Kidney (tissue), 13 donors: ENCODE measurements at regions not wholly inside any gene's neighbourhood (a gene's known extent, or its start where the extent isn't known, plus 50 kb on each side); places are given as distances from the start of the nearest gene placed in this dataset.

Experiments used
- DNase-seq, 5 donors: peaks; one replicate each; pipeline ENCODE4 v3.0.0-alpha.2; 2013 to 2020
- FAIRE-seq: peaks from 2 replicates; lab custom pipeline; 2012; peaks lifted over from hg19 to GRCh38; lab: Jason Lieb, UNC
- H3K27ac ChIP-seq, 2 donors: one replicate each; pipeline ENCODE4 v1.7.0; 2013; ENCODE audit warnings: low read depth in 2 of 2, low read length in 2 of 2, inconsistent platforms in 1 of 2
- H3K27me3 ChIP-seq: one replicate; pipeline ENCODE4 v1.7.1; 2013; ENCODE audit warnings: low read length, inconsistent platforms; ENCODE audit not compliant: control insufficient read depth, insufficient read depth
- H3K36me3 ChIP-seq, 3 donors: one replicate each; pipeline versions ENCODE4 v1.7.0 to v1.7.1; 2013; ENCODE audit warnings: low read length in 3 of 3, control low read depth in 1 of 3, inconsistent platforms in 1 of 3; ENCODE audit not compliant: insufficient read depth in 3 of 3, control insufficient read depth in 2 of 3
- H3K4me1 ChIP-seq, 3 donors: one replicate each; pipeline versions ENCODE4 v1.7.0 to v1.7.1; 2013; ENCODE audit warnings: low read length in 3 of 3, inconsistent platforms in 1 of 3, low read depth in 1 of 3; ENCODE audit not compliant: control insufficient read depth in 2 of 3, insufficient read depth in 2 of 3
- H3K4me3 ChIP-seq, 3 donors: one replicate each; pipeline versions ENCODE4 v1.7.0 to v1.8.1; 2013; ENCODE audit warnings: low read length in 3 of 3, control low read depth in 1 of 3, inconsistent platforms in 1 of 3
- H3K9ac ChIP-seq, 3 donors: one replicate each; pipeline versions ENCODE4 v1.7.0 to v1.7.1; 2013; ENCODE audit warnings: low read length in 3 of 3, control low read depth in 1 of 3, inconsistent platforms in 1 of 3
- H3K9me3 ChIP-seq, 3 donors: one replicate each; pipeline versions ENCODE4 v1.7.0 to v1.7.1; 2013; ENCODE audit warnings: low read length in 3 of 3, control low read depth in 1 of 3, inconsistent platforms in 1 of 3; ENCODE audit not compliant: control insufficient read depth in 2 of 3, insufficient read depth in 1 of 3
- intact Hi-C: fragments of 100-400 bp; cut with DNase I; formaldehyde crosslinking; loops from one replicate; pipeline ENCODE4 v1.11.1; 2022
- TF ChIP-seq, protein P1 (sequence below): IDR thresholded peaks from 3 replicates; pipeline ENCODE4 v1.5.1; 2012; ENCODE audit warnings: mild to moderate bottlenecking, moderate library complexity, borderline replicate concordance; ENCODE audit not compliant: insufficient read depth; ENCODE audit errors: extremely low read depth
- donor health status: control.
- donor health status: control.
- donor health status: control.
- donor health status: control.
- donor health status: control.
- donor health status: DM: yes; HTN: yes; CAD: no.
- donor health status: Normal renal cell carcinoma (clear cell type).

GRCh38 chr2:120976501-120977307 is 241.0 kb downstream of the GLI2 start:
- FAIRE-seq = no peak
- H3K4me1 ChIP-seq = no peaks in the 10 kb centered on the region
- intact Hi-C loops = no loop called here
- H3K27ac ChIP-seq = no peak overlapping the region
- no peaks in the 10 kb centered on the region for H3K9me3 ChIP-seq
- H3K36me3 ChIP-seq = peaks cover 0 to 2% (median 0%) of the 10 kb centered on the region in 3 donors
- DNase-seq = peak in 1 of 5 donors; percentile 51
- H3K4me3 ChIP-seq = no peak overlapping the region
- H3K27me3 ChIP-seq = no peaks in the 10 kb centered on the region
- no peak overlapping the region for H3K9ac ChIP-seq
- TF ChIP-seq, protein P1, sequence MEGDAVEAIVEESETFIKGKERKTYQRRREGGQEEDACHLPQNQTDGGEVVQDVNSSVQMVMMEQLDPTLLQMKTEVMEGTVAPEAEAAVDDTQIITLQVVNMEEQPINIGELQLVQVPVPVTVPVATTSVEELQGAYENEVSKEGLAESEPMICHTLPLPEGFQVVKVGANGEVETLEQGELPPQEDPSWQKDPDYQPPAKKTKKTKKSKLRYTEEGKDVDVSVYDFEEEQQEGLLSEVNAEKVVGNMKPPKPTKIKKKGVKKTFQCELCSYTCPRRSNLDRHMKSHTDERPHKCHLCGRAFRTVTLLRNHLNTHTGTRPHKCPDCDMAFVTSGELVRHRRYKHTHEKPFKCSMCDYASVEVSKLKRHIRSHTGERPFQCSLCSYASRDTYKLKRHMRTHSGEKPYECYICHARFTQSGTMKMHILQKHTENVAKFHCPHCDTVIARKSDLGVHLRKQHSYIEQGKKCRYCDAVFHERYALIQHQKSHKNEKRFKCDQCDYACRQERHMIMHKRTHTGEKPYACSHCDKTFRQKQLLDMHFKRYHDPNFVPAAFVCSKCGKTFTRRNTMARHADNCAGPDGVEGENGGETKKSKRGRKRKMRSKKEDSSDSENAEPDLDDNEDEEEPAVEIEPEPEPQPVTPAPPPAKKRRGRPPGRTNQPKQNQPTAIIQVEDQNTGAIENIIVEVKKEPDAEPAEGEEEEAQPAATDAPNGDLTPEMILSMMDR = no peak

DNA sequence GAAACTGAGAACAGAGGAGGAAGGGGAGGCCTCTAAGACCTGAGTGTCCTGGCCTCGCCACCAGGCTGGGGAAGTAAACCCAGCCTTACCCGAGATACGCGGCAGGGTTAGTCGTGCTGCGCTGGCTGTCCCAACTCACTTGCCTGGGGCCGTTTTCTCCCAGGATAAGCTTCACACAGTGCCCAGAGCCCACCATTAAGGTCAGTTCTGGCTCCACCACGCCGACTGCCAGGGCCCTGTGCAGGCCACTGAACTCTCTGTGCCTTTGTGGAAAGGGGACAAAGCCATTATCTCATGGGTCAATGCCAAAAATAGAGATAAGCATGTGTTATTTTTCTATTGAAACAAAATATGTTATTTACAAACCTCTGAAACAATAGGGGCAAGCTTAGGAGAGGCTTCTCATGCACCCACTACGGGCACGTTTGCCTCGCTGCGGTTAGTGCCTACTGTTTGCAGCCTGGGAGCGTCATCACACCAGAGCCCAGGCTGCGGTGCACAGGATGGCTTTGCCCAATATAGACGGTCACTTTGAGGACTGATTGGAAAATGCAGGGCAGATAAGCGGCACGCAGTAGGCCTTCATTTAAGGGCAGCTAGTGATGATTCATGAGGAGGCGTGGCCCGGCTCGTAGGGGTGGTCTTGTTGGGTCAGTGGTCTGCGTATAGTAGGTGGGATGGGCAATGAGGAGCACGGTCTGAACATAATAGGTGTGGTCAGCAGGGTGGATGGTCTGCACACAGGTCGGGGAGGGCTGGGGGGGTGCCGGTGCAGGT is 242.1 kb downstream of the GLI2 start:
- Histone ChIP-seq H3K9me3 (no peaks in the 10 kb centered on the region), H3K27ac (no peak overlapping the region), H3K4me3 (no peak overlapping the region), H3K27me3 (no peaks in the 10 kb centered on the region), H3K9ac (no peak overlapping the region), H3K4me1 (no peaks in the 10 kb centered on the region), H3K36me3 (peaks cover 0 to 2% (median 0%) of the 10 kb centered on the region in 3 donors)
- FAIRE-seq = no peak
- intact Hi-C loops = no loop called here
- TF ChIP-seq, protein P1 = no peak
- peak in 1 of 5 donors; percentile 22 for DNase-seq

- Histone ChIP-seq H3K9me3 (no peaks in the 10 kb centered on the region), H3K27me3 (no peaks in the 10 kb centered on the region), H3K4me3 (no peak overlapping the region), H3K36me3 (peaks cover 0 to 2% (median 0%) of the 10 kb centered on the region in 3 donors), H3K4me1 (no peaks in the 10 kb centered on the region), H3K9ac (no peak overlapping the region), H3K27ac (no peak overlapping the region)
- DNase-seq = peak in 1 of 5 donors; percentile 56
- FAIRE-seq = no peak
- intact Hi-C loops = no loop called here
- TF ChIP-seq, protein P1 = no peak
Observed at GRCh38 chr2:120978359-120979050, 242.8 kb downstream of the GLI2 start.
